DND-41 (cell line): ENCODE measurements at regions not wholly inside any gene's neighbourhood (a gene's known extent, or its start where the extent isn't known, plus 50 kb on each side); places are given as distances from the start of the nearest gene placed in this dataset.

ENCODE experiments used
- CTCF ChIP-seq: IDR thresholded peaks from 2 replicates; pipeline ENCODE4 v1.5.1; 2012; ENCODE audit warnings: borderline replicate concordance, low read length, moderate library complexity, mild to moderate bottlenecking; ENCODE audit not compliant: poor library complexity, severe bottlenecking; ENCODE audit errors: extremely low read depth
- EZH2 ChIP-seq: IDR thresholded peaks from 3 replicates; pipeline ENCODE4 v1.6.1; 2012; ENCODE audit warnings: borderline replicate concordance, low read depth, mild to moderate bottlenecking, moderate library complexity, low read length, inconsistent platforms; ENCODE audit not compliant: severe bottlenecking

DNA sequence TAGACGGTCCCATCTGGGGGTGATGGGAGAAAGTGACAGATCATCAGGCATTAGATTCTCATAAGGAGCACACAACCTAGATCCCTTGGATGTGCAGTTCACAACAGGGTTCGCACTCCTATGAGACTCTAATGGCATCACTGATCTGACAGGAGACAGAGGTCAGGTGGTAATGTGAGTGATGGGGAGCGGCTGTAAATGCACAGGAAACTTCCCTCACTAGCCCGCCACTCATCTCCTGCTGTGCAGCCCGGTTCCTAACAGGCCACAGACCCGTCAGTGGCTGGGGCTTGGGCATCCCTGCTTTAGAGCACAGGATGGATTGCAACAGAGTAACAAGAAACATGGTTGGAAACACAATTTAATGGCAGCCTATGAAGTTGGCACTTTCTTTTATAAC is 172.6 kb upstream of the VCX3A start:
- TF ChIP-seq CTCF (no peak), EZH2 (no peak)
